Urothelium cell line (cell line): ENCODE measurements at regions not wholly inside any gene's neighbourhood (a gene's known extent, or its start where the extent isn't known, plus 50 kb on each side); places are given as distances from the start of the nearest gene placed in this dataset.

Experiments
- DNase-seq: peaks from one replicate; pipeline ENCODE4 v3.0.0; 2011; ENCODE audit warnings: low spot score, mixed read lengths
- FAIRE-seq: peaks from 2 replicates; lab custom pipeline; 2011; peaks lifted over from hg19 to GRCh38; lab: Jason Lieb, UNC

- DNase-seq (no peak), FAIRE-seq (no peak)
These were observed 739.4 kb upstream of the TENM3 start for GRCh38 chr4:181503687-181504390.

GRCh38 chr4:181504924-181505323 is 738.3 kb upstream of the TENM3 start:
- DNase-seq (no peak), FAIRE-seq (no peak)

- FAIRE-seq (no peak), DNase-seq (no peak)
These were observed 735.9 kb upstream of the TENM3 start for GRCh38 chr4:181507180-181507835.

- FAIRE-seq: no peak
- no peak for DNase-seq
These were observed 735.3 kb upstream of the TENM3 start for GRCh38 chr4:181507938-181508337.

GRCh38 chr4:181508601-181509000 is 734.6 kb upstream of the TENM3 start:
- FAIRE-seq (no peak), DNase-seq (no peak)

GRCh38 chr4:181509073-181509472 is 734.1 kb upstream of the TENM3 start:
- DNase-seq (no peak), FAIRE-seq (no peak)

- FAIRE-seq (no peak), DNase-seq (no peak)
These were observed 725.7 kb upstream of the TENM3 start for GRCh38 chr4:181517491-181517890.

GRCh38 chr4:181520790-181521189 is 722.4 kb upstream of the TENM3 start:
- no peak for DNase-seq
- FAIRE-seq: no peak

GRCh38 chr4:181523973-181524372 is 719.2 kb upstream of the TENM3 start:
- DNase-seq (no peak), FAIRE-seq (no peak)

- FAIRE-seq: no peak
- DNase-seq: no peak
These were observed 718.7 kb upstream of the TENM3 start for GRCh38 chr4:181524499-181524898.

GRCh38 chr4:181525634-181526033 is 717.6 kb upstream of the TENM3 start:
- FAIRE-seq (no peak), DNase-seq (no peak)

GRCh38 chr4:181528570-181529184 is 714.5 kb upstream of the TENM3 start:
- peak; percentile 65 for FAIRE-seq
- DNase-seq: peak; percentile 71

GRCh38 chr4:181529537-181529936 is 713.7 kb upstream of the TENM3 start:
- DNase-seq: no peak
- no peak for FAIRE-seq

- DNase-seq: no peak
- FAIRE-seq: no peak
These were observed 706.9 kb upstream of the TENM3 start for GRCh38 chr4:181536196-181536746.

- DNase-seq: no peak
These were observed 706.3 kb upstream of the TENM3 start for GRCh38 chr4:181536811-181537434.

GRCh38 chr4:181538431-181538830 is 704.8 kb upstream of the TENM3 start:
- FAIRE-seq: no peak
- DNase-seq: no peak

More at GRCh38 chr4:181536811-181537434, 706.3 kb upstream of the TENM3 start:
- FAIRE-seq: no peak

GRCh38 chr4:181541396-181541795 is 701.8 kb upstream of the TENM3 start:
- no peak for DNase-seq
- no peak for FAIRE-seq

GRCh38 chr4:181548873-181549575 is 694.2 kb upstream of the TENM3 start:
- FAIRE-seq: no peak
- peak; percentile 77 for DNase-seq

GRCh38 chr4:181549576-181550188 is 693.5 kb upstream of the TENM3 start:
- FAIRE-seq (no peak), DNase-seq (no peak)

GRCh38 chr4:181550381-181550780 is 692.8 kb upstream of the TENM3 start:
- DNase-seq (no peak), FAIRE-seq (no peak)
